Brain microvascular endothelial cell (primary cell): ENCODE measurements at regions not wholly inside any gene's neighbourhood (a gene's known extent, or its start where the extent isn't known, plus 50 kb on each side); places are given as distances from the start of the nearest gene placed in this dataset.

Experiments
- DNase-seq: peaks from one replicate; pipeline ENCODE4 v3.0.0-alpha.2; 2020
- H3K27ac ChIP-seq: fragments of 250-450 bp; sonication (Bioruptor Pico); 2 replicates; pipeline ENCODE4 v1.5.1; 2020; ENCODE audit warnings: mild to moderate bottlenecking, moderate library complexity
- H3K27me3 ChIP-seq: fragments of 250-450 bp; sonication (Bioruptor Pico); replicated peaks from 2 replicates; pipeline ENCODE4 v1.5.1; 2020; ENCODE audit warnings: mild to moderate bottlenecking
- H3K36me3 ChIP-seq: fragments of 250-450 bp; sonication (Bioruptor Pico); replicated peaks from 2 replicates; pipeline ENCODE4 v1.5.1; 2020; ENCODE audit warnings: mild to moderate bottlenecking
- H3K4me3 ChIP-seq: 2 replicates; pipeline ENCODE4 v1.5.1; 2011; ENCODE audit warnings: low read depth, mild to moderate bottlenecking, control low read depth, low read length, moderate library complexity
- CTCF ChIP-seq: IDR thresholded peaks from 2 replicates; pipeline ENCODE4 v1.5.1; 2011; ENCODE audit warnings: low read depth, mild to moderate bottlenecking, moderate library complexity, low read length, control low read depth, inconsistent platforms; ENCODE audit errors: missing control alignments
- in situ Hi-C: cut with HindIII; loops from 2 replicates; pipeline ENCODE4 v1.10.0; 2017; ENCODE audit warnings: low sequenced_read_pairs, low pct_ligation_motif_present

DNA sequence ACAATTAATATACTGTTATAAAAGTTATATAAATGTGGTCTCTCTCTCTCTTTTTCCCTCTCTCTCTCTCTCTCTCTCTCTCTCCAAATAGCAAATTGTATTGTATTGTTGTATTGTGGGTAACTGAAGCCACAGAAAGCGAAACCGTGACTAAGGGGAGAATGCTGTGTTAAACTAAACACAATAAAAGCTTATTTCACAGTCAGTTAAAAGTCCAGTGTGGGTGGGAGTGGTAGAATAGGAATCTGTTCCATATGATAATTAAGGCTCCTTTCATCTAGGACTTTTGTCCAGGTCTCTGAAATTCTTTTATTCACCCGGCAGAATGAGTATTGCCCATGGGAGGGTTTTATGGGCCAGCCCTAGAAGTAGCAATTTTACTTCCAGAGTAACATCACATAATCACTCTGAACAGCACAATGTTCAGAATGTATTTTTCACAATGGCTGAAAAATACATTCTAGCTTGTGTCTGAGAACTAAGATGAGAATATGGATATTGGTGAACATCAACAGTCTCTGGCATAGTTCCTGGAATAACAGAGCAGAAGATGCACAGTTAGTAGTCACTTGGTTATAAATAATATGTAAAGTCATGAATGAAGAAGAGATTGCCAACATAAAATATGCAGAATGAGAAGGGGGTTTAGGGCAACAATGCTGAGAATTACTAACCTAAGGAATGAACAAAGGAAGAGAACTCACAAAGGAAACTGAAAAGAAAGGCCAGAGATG lies 399.1 kb downstream of the PLCL1 start:
- in situ Hi-C loops, result no loop called here
- no peak for DNase-seq
- Histone ChIP-seq H3K27ac (no peak overlapping the region), H3K4me3 (no peak overlapping the region), H3K36me3 (no peaks in the 10 kb centered on the region), H3K27me3 (no peaks in the 10 kb centered on the region)
- TF ChIP-seq CTCF, result no peak
